ENCODE measurements at regions not wholly inside any gene's neighbourhood (a gene's known extent, or its start where the extent isn't known, plus 50 kb on each side); places are given as distances from the start of the nearest gene placed in this dataset.

- TF ChIP-seq CTCF (IDR thresholded peaks at IDR 0.05 in 2 of 3, conservative IDR thresholded peaks at IDR 0.05 in 1 of 3; ENCODE audit: borderline replicate concordance in 1 of 3, insufficient read depth in 1 of 3, low read depth in 2 of 3, low read length in 2 of 3) (no peak), EZH2 (IDR thresholded peaks at IDR 0.05) (no peak), MAX (IDR thresholded peaks at IDR 0.05) (no peak), POLR2A (IDR thresholded peaks at IDR 0.05; ENCODE audit: borderline replicate concordance, extremely low read depth, insufficient read depth, insufficient read length) (no peak)
These were observed 71.9 kb downstream of the MRPL46 start for GRCh38 chr15:88395241-88395640.
